ENCODE measurements at regions not wholly inside any gene's neighbourhood (a gene's known extent, or its start where the extent isn't known, plus 50 kb on each side); places are given as distances from the start of the nearest gene placed in this dataset.

DNA sequence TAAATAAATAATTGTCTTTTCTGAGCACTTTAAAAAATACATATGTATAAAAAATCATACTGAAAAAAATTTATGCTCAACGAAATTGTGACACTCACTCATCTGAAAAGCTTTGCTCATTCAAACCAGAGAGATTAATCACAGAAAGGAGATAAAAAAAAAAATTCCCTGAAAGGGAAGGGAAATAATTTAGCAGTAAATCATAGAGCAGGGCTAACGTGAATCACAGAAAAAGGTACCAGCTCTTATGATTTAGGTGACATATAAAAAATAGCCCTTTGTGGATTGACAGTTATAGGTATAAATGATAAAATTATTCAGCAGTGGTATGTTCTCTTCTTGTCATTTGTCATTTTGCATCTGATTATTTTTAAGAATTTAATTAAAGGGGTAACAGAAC, 552.7 kb upstream of the TENM3 start:
- no peaks in the 10 kb centered on the region for H3K27me3 ChIP-seq (ENCODE audit: insufficient read depth, poor library complexity, severe bottlenecking)
- TF ChIP-seq, protein P1, sequence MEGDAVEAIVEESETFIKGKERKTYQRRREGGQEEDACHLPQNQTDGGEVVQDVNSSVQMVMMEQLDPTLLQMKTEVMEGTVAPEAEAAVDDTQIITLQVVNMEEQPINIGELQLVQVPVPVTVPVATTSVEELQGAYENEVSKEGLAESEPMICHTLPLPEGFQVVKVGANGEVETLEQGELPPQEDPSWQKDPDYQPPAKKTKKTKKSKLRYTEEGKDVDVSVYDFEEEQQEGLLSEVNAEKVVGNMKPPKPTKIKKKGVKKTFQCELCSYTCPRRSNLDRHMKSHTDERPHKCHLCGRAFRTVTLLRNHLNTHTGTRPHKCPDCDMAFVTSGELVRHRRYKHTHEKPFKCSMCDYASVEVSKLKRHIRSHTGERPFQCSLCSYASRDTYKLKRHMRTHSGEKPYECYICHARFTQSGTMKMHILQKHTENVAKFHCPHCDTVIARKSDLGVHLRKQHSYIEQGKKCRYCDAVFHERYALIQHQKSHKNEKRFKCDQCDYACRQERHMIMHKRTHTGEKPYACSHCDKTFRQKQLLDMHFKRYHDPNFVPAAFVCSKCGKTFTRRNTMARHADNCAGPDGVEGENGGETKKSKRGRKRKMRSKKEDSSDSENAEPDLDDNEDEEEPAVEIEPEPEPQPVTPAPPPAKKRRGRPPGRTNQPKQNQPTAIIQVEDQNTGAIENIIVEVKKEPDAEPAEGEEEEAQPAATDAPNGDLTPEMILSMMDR (IDR thresholded peaks at IDR 0.05; ENCODE audit: insufficient read depth, low read length): no peak
- H3K4me3 ChIP-seq (replicated peaks; ENCODE audit: insufficient read depth, low read length): no peak overlapping the region
- no peak for DNase-seq (ENCODE audit: low read depth in 1 of 2, low spot score in 1 of 2)
- no peak overlapping the region for H3K27ac ChIP-seq (replicated peaks)

DNA sequence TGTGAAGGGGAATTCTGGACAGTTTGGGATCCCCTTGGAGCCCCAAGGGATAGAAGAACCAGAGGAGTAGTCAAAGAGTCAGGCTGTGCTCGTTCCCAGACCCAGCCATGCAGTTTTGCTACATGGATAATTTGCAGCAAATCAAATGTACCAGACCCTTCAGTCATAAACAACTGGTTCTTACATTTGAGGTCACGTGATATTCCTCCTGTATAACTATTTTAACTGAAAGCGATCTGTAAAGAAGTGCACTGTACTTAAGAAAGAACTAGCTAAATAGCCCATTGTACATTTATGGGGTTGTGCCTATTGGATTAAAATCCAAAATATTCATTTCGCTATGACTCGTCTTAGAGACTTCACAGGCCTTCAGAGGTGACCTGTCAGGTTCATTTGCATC, 550.2 kb upstream of the TENM3 start:
- Histone ChIP-seq H3K4me3 (replicated peaks; ENCODE audit: insufficient read depth, low read length) (no peak overlapping the region), H3K27ac (replicated peaks) (no peak overlapping the region), H3K27me3 (ENCODE audit: insufficient read depth, poor library complexity, severe bottlenecking) (no peaks in the 10 kb centered on the region)
- no peak for TF ChIP-seq SPI1 (IDR thresholded peaks at IDR 0.05; ENCODE audit: borderline replicate concordance, low read depth)
- TF ChIP-seq, protein P2, sequence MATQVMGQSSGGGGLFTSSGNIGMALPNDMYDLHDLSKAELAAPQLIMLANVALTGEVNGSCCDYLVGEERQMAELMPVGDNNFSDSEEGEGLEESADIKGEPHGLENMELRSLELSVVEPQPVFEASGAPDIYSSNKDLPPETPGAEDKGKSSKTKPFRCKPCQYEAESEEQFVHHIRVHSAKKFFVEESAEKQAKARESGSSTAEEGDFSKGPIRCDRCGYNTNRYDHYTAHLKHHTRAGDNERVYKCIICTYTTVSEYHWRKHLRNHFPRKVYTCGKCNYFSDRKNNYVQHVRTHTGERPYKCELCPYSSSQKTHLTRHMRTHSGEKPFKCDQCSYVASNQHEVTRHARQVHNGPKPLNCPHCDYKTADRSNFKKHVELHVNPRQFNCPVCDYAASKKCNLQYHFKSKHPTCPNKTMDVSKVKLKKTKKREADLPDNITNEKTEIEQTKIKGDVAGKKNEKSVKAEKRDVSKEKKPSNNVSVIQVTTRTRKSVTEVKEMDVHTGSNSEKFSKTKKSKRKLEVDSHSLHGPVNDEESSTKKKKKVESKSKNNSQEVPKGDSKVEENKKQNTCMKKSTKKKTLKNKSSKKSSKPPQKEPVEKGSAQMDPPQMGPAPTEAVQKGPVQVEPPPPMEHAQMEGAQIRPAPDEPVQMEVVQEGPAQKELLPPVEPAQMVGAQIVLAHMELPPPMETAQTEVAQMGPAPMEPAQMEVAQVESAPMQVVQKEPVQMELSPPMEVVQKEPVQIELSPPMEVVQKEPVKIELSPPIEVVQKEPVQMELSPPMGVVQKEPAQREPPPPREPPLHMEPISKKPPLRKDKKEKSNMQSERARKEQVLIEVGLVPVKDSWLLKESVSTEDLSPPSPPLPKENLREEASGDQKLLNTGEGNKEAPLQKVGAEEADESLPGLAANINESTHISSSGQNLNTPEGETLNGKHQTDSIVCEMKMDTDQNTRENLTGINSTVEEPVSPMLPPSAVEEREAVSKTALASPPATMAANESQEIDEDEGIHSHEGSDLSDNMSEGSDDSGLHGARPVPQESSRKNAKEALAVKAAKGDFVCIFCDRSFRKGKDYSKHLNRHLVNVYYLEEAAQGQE (IDR thresholded peaks at IDR 0.05; ENCODE audit: insufficient replicate concordance, low read depth): no peak
- TF ChIP-seq GABPA (IDR thresholded peaks at IDR 0.05; ENCODE audit: low read depth): no peak
- TF ChIP-seq, protein P1 (IDR thresholded peaks at IDR 0.05; ENCODE audit: insufficient read depth, low read length): no peak
- TF ChIP-seq POLR2AphosphoS5 (IDR thresholded peaks at IDR 0.05; ENCODE audit: low read depth): no peak
- no peak for DNase-seq (ENCODE audit: low read depth in 1 of 2, low spot score in 1 of 2)

DNA sequence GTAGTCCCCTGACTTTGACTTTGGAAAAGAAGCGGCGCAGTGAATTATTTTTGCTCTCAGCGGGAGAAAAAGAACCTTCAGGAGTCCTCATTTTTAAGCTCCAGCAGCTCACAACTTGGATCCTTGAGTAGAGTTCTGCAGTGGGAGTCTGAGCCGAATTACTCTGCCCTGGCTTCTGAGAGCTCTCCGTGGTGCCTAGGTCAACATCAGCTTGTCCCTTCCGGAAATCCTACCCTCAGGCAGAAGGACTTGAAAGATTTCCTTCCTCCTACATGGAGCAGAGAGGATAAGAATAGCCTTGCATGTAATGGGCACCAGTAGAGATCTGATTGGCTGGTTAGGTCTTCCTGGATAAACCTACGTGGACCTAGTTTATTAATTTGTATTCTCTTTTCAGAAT, 549.7 kb upstream of the TENM3 start:
- no peak overlapping the region for H3K4me3 ChIP-seq (replicated peaks; ENCODE audit: insufficient read depth, low read length)
- H3K27me3 ChIP-seq (ENCODE audit: insufficient read depth, poor library complexity, severe bottlenecking): no peaks in the 10 kb centered on the region
- H3K27ac ChIP-seq (replicated peaks): no peak overlapping the region
- TF ChIP-seq POLR2AphosphoS5 (IDR thresholded peaks at IDR 0.05; ENCODE audit: low read depth) (no peak), GABPA (IDR thresholded peaks at IDR 0.05; ENCODE audit: low read depth) (no peak), SPI1 (IDR thresholded peaks at IDR 0.05; ENCODE audit: borderline replicate concordance, low read depth) (no peak)
- TF ChIP-seq, protein P2 (IDR thresholded peaks at IDR 0.05; ENCODE audit: insufficient replicate concordance, low read depth): no peak
- TF ChIP-seq, protein P1 (IDR thresholded peaks at IDR 0.05; ENCODE audit: insufficient read depth, low read length): no peak
- DNase-seq (ENCODE audit: low read depth in 1 of 2, low spot score in 1 of 2): no peak

DNA sequence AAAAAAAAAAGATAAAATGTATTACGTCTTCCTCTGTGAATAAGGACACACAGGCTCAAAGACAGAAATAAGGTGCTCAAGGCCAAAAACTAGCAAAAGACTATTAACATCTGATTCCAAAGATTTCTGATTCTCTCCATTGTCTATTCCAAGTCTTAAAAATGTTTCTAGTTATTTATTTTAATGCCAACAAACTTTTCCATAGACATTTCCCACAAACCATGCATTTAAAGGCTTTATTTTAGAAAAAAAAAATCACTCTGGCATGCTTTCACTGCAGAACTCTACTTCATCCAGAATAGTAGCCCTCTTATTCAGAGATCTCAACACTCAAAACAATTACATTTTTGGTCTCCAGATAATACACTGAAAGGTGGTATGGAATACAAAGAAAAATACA, 545.0 kb upstream of the TENM3 start:
- Histone ChIP-seq H3K4me3 (replicated peaks; ENCODE audit: insufficient read depth, low read length) (no peak overlapping the region), H3K27me3 (ENCODE audit: insufficient read depth, poor library complexity, severe bottlenecking) (no peaks in the 10 kb centered on the region), H3K27ac (replicated peaks) (no peak overlapping the region)
- no peak for TF ChIP-seq POLR2AphosphoS5 (IDR thresholded peaks at IDR 0.05; ENCODE audit: low read depth)
- DNase-seq (ENCODE audit: low read depth in 1 of 2, low spot score in 1 of 2): no peak

Data from HL-60 (cell line).